ENCODE measurements at regions not wholly inside any gene's neighbourhood (a gene's known extent, or its start where the extent isn't known, plus 50 kb on each side); places are given as distances from the start of the nearest gene placed in this dataset.

- intact Hi-C loops (cut with DNase I, micrococcal nuclease): no loop called here
- Histone ChIP-seq H3K4me3 (ENCODE audit: low read length) (no peak overlapping the region), H3K27me3 (ENCODE audit: control insufficient read depth in 1 of 2, insufficient read depth in 2 of 2, low read length in 2 of 2) (no peaks in the 10 kb centered on the region), H3K27ac (ENCODE audit: low read depth in 1 of 2, low read length in 2 of 2) (no peak overlapping the region), H3K9me3 (ENCODE audit: control insufficient read depth in 1 of 2, insufficient read depth in 1 of 2, low read length in 2 of 2) (no peaks in the 10 kb centered on the region), H3K4me1 (ENCODE audit: insufficient read depth, low read length) (no peaks in the 10 kb centered on the region), H3K36me3 (ENCODE audit: insufficient read depth, low read length) (no peaks in the 10 kb centered on the region)
- DNase-seq: no peak
- no peak for TF ChIP-seq CTCF (IDR thresholded peaks at IDR 0.05)
- Mint-ChIP-seq H3K27me3 (peaks cover 27% of the 10 kb centered on the region), H3K4me1 (ENCODE audit: low read depth) (no peaks in the 10 kb centered on the region), H3K36me3 (ENCODE audit: low read depth) (no peaks in the 10 kb centered on the region), H3K4me3 (no peak overlapping the region), H3K27ac (no peak overlapping the region), H3K9me3 (no peaks in the 10 kb centered on the region)
- CTCF ChIA-PET: no interaction called here
- POLR2A ChIA-PET: no interaction called here
- ATAC-seq (ENCODE audit: poor library complexity): no peak
Measured at GRCh38 chr4:138688408-138689085, 327.0 kb upstream of the NOCT start.

- H3K4me1 Mint-ChIP-seq (ENCODE audit: low read depth): no peaks in the 10 kb centered on the region
- Histone ChIP-seq H3K4me1 (ENCODE audit: insufficient read depth, low read length) (no peaks in the 10 kb centered on the region), H3K4me3 (ENCODE audit: low read length) (no peak overlapping the region), H3K27me3 (ENCODE audit: control insufficient read depth in 1 of 2, insufficient read depth in 2 of 2, low read length in 2 of 2) (peaks cover 0 to 3% of the 10 kb centered on the region in 2 experiments), H3K9me3 (ENCODE audit: control insufficient read depth in 1 of 2, insufficient read depth in 1 of 2, low read length in 2 of 2) (no peaks in the 10 kb centered on the region), H3K27ac (ENCODE audit: low read depth in 1 of 2, low read length in 2 of 2) (no peak overlapping the region), H3K36me3 (ENCODE audit: insufficient read depth, low read length) (no peaks in the 10 kb centered on the region)
- TF ChIP-seq CTCF (IDR thresholded peaks at IDR 0.05): no peak
- H3K36me3 Mint-ChIP-seq (ENCODE audit: low read depth): no peaks in the 10 kb centered on the region
- H3K27ac Mint-ChIP-seq: no peak overlapping the region
- CTCF ChIA-PET: no interaction called here
- H3K4me3 Mint-ChIP-seq: no peak overlapping the region
- H3K27me3 Mint-ChIP-seq: peaks cover 38% of the 10 kb centered on the region
- DNase-seq (no peak), ATAC-seq (ENCODE audit: poor library complexity) (no peak)
- POLR2A ChIA-PET: no interaction called here
- intact Hi-C loops (cut with DNase I, micrococcal nuclease): no loop called here
- H3K9me3 Mint-ChIP-seq: no peaks in the 10 kb centered on the region
Measured at GRCh38 chr4:138686106-138686835, 329.3 kb upstream of the NOCT start.

GRCh38 chr4:138685316-138685715 lies 330.3 kb upstream of the NOCT start:
- intact Hi-C loops (cut with DNase I, micrococcal nuclease): no loop called here

More at GRCh38 chr4:138685316-138685715, 330.3 kb upstream of the NOCT start:
- ChIA-PET POLR2A (no interaction called here), CTCF (no interaction called here)
- no peaks in the 10 kb centered on the region for H3K4me1 Mint-ChIP-seq (ENCODE audit: low read depth)
- H3K9me3 ChIP-seq (ENCODE audit: control insufficient read depth in 1 of 2, insufficient read depth in 1 of 2, low read length in 2 of 2): no peaks in the 10 kb centered on the region
- ATAC-seq (ENCODE audit: poor library complexity) (no peak), DNase-seq (no peak)
- H3K4me1 ChIP-seq (ENCODE audit: insufficient read depth, low read length): no peaks in the 10 kb centered on the region
- no peak overlapping the region for H3K4me3 Mint-ChIP-seq
- H3K27ac ChIP-seq (ENCODE audit: low read depth in 1 of 2, low read length in 2 of 2): no peak overlapping the region
- no peaks in the 10 kb centered on the region for H3K36me3 Mint-ChIP-seq (ENCODE audit: low read depth)
- no peaks in the 10 kb centered on the region for H3K9me3 Mint-ChIP-seq
- H3K36me3 ChIP-seq (ENCODE audit: insufficient read depth, low read length): no peaks in the 10 kb centered on the region
- peaks cover 47% of the 10 kb centered on the region for H3K27me3 Mint-ChIP-seq
- H3K27ac Mint-ChIP-seq: no peak overlapping the region
- H3K4me3 ChIP-seq (ENCODE audit: low read length): no peak overlapping the region
- no peak for TF ChIP-seq CTCF (IDR thresholded peaks at IDR 0.05)
- H3K27me3 ChIP-seq (ENCODE audit: control insufficient read depth in 1 of 2, insufficient read depth in 2 of 2, low read length in 2 of 2): peaks cover 0 to 5% of the 10 kb centered on the region in 2 experiments

Data from CD4-positive, alpha-beta T cell (primary cell).